ENCODE measurements at regions not wholly inside any gene's neighbourhood (a gene's known extent, or its start where the extent isn't known, plus 50 kb on each side); places are given as distances from the start of the nearest gene placed in this dataset.

- no peak for DNase-seq (ENCODE audit: low read depth in 2 of 2)
Observed at GRCh38 chr5:74288448-74289108, 351.9 kb downstream of the ENC1 start.

GRCh38 chr5:74288038-74288437 is 352.5 kb downstream of the ENC1 start:
- DNase-seq (ENCODE audit: low read depth in 2 of 2): no peak

- DNase-seq (ENCODE audit: low read depth in 2 of 2): no peak
Observed at GRCh38 chr5:74286734-74287695, 353.5 kb downstream of the ENC1 start.

- no peak for DNase-seq (ENCODE audit: low read depth in 2 of 2)
Observed at GRCh38 chr5:74285675-74286280, 354.8 kb downstream of the ENC1 start.

- DNase-seq (ENCODE audit: low read depth in 2 of 2): no peak
Observed at GRCh38 chr5:74282490-74282889, 358.0 kb downstream of the ENC1 start.

GRCh38 chr5:74281166-74281565 is 359.4 kb downstream of the ENC1 start:
- DNase-seq (ENCODE audit: low read depth in 2 of 2): no peak

- no peak for DNase-seq (ENCODE audit: low read depth in 2 of 2)
Observed at GRCh38 chr5:74280306-74280705, 360.2 kb downstream of the ENC1 start.

- DNase-seq (ENCODE audit: low read depth in 2 of 2): no peak
Observed at GRCh38 chr5:74279244-74279643, 361.3 kb downstream of the ENC1 start.

GRCh38 chr5:74277418-74277817 is 363.1 kb downstream of the ENC1 start:
- no peak for DNase-seq (ENCODE audit: low read depth in 2 of 2)

GRCh38 chr5:74275171-74275992 is 365.1 kb downstream of the ENC1 start:
- DNase-seq (ENCODE audit: low read depth in 2 of 2): no peak

- no peak for DNase-seq (ENCODE audit: low read depth in 2 of 2)
Observed at GRCh38 chr5:74274326-74274725, 366.2 kb downstream of the ENC1 start.

GRCh38 chr5:74272831-74273451 is 367.6 kb downstream of the ENC1 start:
- no peak for DNase-seq (ENCODE audit: low read depth in 2 of 2)

GRCh38 chr5:74272024-74272775 is 368.3 kb downstream of the ENC1 start:
- DNase-seq (ENCODE audit: low read depth in 2 of 2): no peak

- no peak for DNase-seq (ENCODE audit: low read depth in 2 of 2)
Observed at GRCh38 chr5:74268297-74268696, 372.2 kb downstream of the ENC1 start.

- DNase-seq (ENCODE audit: low read depth in 2 of 2): no peak
Observed at GRCh38 chr5:74266836-74267235, 373.7 kb downstream of the ENC1 start.

GRCh38 chr5:74266132-74266531 is 374.4 kb downstream of the ENC1 start:
- DNase-seq (ENCODE audit: low read depth in 2 of 2): no peak

- DNase-seq (ENCODE audit: low read depth in 2 of 2): no peak
Observed at GRCh38 chr5:74262544-74263207, 377.9 kb downstream of the ENC1 start.

GRCh38 chr5:74261866-74262265 is 378.7 kb downstream of the ENC1 start:
- no peak for DNase-seq (ENCODE audit: low read depth in 2 of 2)

- DNase-seq (ENCODE audit: low read depth in 2 of 2): no peak
Observed at GRCh38 chr5:74261421-74261820, 379.1 kb downstream of the ENC1 start.

GRCh38 chr5:74259572-74259971 is 381.0 kb downstream of the ENC1 start:
- no peak for DNase-seq (ENCODE audit: low read depth in 2 of 2)
